OCI-LY7 (cell line): ENCODE measurements at regions not wholly inside any gene's neighbourhood (a gene's known extent, or its start where the extent isn't known, plus 50 kb on each side); places are given as distances from the start of the nearest gene placed in this dataset.

Experiments
- BruUV-seq: library from RNA; stranded (reverse); fragments of 400-500 nt; replicated peaks from 2 replicates; lab custom pipeline; 2021; lab: Mats Ljungman, UMichigan
- CTCF ChIA-PET: fragments of 300-600 bp; sonication (Branson Sonifier 250); formaldehyde crosslinking; loops from one replicate; lab custom pipeline; 2022; ENCODE audit warnings: antibody characterized with exemption; ENCODE audit not compliant: unreplicated experiment; lab: Charles Lee
- POLR2A ChIA-PET: fragments of 300-600 bp; sonication (Branson Sonifier 250); formaldehyde crosslinking; loops from one replicate; lab custom pipeline; 2022; ENCODE audit warnings: antibody characterized with exemption; lab: Charles Lee
- DNase-seq: peaks from one replicate; pipeline ENCODE4 v3.0.0-alpha.2; 2015; ENCODE audit warnings: low spot score
- H2AFZ ChIP-seq: fragments of 200-600 bp; sonication (generic), shearing (Covaris generic); 2 replicates; pipeline ENCODE4 v1.6.1; 2014; ENCODE audit warnings: mild to moderate bottlenecking, antibody characterized with exemption, low read length, moderate library complexity
- H3K27ac ChIP-seq: fragments of 200-600 bp; sonication (generic); 2 replicates; pipeline ENCODE4 v1.5.1; 2014; ENCODE audit warnings: mixed run types, low read depth, mild to moderate bottlenecking, moderate library complexity, low read length, inconsistent platforms; ENCODE audit not compliant: poor library complexity, severe bottlenecking
- H3K36me3 ChIP-seq: fragments of 200-600 bp; sonication (generic); 2 replicates; pipeline ENCODE4 v1.6.1; 2014; ENCODE audit warnings: mild to moderate bottlenecking, antibody characterized with exemption, low read length, moderate library complexity, mixed read lengths; ENCODE audit not compliant: insufficient read depth
- H3K4me1 ChIP-seq: fragments of 200-600 bp; sonication (generic); 2 replicates; pipeline ENCODE4 v1.5.1; 2014; ENCODE audit warnings: mild to moderate bottlenecking, low read length; ENCODE audit not compliant: insufficient read depth, poor library complexity, severe bottlenecking
- H3K4me2 ChIP-seq: fragments of 200-600 bp; sonication (generic); 2 replicates; pipeline ENCODE4 v1.6.1; 2014; ENCODE audit warnings: mild to moderate bottlenecking, low read length
- H3K4me3 ChIP-seq: fragments of 200-600 bp; sonication (generic); 2 replicates; pipeline ENCODE4 v1.5.1; 2014; ENCODE audit warnings: mild to moderate bottlenecking, low read depth, low read length; ENCODE audit not compliant: poor library complexity, severe bottlenecking
- H3K79me2 ChIP-seq: fragments of 200-600 bp; sonication (generic); 2 replicates; pipeline ENCODE4 v1.6.1; 2016; ENCODE audit warnings: low read depth, mild to moderate bottlenecking, low read length, moderate library complexity, mixed read lengths; ENCODE audit not compliant: insufficient read depth
- H3K9me2 ChIP-seq: fragments of 200-600 bp; sonication (generic); 2 replicates; pipeline ENCODE4 v1.6.1; 2016; ENCODE audit warnings: mild to moderate bottlenecking, low read length, mixed read lengths; ENCODE audit not compliant: insufficient read depth
- H3K9me3 ChIP-seq: fragments of 200-600 bp; sonication (generic); 2 replicates; pipeline ENCODE4 v1.6.1; 2014; ENCODE audit warnings: mild to moderate bottlenecking, mixed run types, low read length, mixed read lengths
- H4K20me1 ChIP-seq: fragments of 200-600 bp; sonication (generic); 2 replicates; pipeline ENCODE4 v1.6.1; 2014; ENCODE audit warnings: mild to moderate bottlenecking, antibody characterized with exemption, low read length, moderate library complexity, mixed read lengths; ENCODE audit not compliant: insufficient read depth
- EZH2phosphoT487 ChIP-seq: fragments of 200-600 bp; sonication (generic); IDR thresholded peaks from 2 replicates; pipeline ENCODE4 v1.6.1; 2018; ENCODE audit warnings: low read depth, borderline replicate concordance, mild to moderate bottlenecking, mixed run types, antibody characterized with exemption, low read length, moderate library complexity, mixed read lengths
- intact Hi-C: fragments of 100-400 bp; cut with micrococcal nuclease; formaldehyde crosslinking; loops from one replicate; pipeline ENCODE4 v1.10.0; 2022; ENCODE audit not compliant: unreplicated experiment
- TF ChIP-seq, protein P1 (sequence below): fragments of 200-600 bp; sonication (generic); conservative IDR thresholded peaks from 2 replicates; pipeline ENCODE4 v1.5.1; 2014; ENCODE audit warnings: mild to moderate bottlenecking, antibody characterized with exemption, low read length, moderate library complexity, mixed read lengths

DNA sequence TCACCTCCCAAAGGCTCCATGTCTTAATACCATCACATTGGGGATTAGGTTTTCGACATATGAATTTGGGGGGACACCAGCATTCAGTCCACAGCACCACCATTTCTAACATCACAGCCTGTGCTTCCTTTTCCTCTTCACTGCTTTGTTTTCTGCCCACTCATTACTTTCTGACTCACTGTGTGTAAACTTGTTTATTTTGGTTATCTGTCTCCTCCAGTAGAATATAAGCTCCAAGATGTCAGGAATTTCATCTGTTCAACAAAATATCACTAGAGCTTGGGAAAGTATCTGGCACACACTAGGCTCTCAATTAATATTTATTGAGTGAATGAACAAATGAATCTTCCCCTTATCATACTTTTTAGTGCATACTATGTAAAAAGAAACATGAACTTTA is 152.0 kb downstream of the NUFIP1 start:
- ChIA-PET CTCF (no interaction called here), POLR2A (interaction anchor here (0.6 kb wide), 1 partner anchor 60 kb away, joined by 3 read pairs; no protein-coding TSS in a partner anchor)
- DNase-seq = no peak
- no peak overlapping the region for H3K4me2 ChIP-seq
- intact Hi-C loops = no loop called here
- H3K9me3 ChIP-seq = no peaks in the 10 kb centered on the region
- H2AFZ ChIP-seq = no peak overlapping the region
- no peaks in the 10 kb centered on the region for H3K4me1 ChIP-seq
- H3K9me2 ChIP-seq = no peaks in the 10 kb centered on the region
- TF ChIP-seq, protein P1, sequence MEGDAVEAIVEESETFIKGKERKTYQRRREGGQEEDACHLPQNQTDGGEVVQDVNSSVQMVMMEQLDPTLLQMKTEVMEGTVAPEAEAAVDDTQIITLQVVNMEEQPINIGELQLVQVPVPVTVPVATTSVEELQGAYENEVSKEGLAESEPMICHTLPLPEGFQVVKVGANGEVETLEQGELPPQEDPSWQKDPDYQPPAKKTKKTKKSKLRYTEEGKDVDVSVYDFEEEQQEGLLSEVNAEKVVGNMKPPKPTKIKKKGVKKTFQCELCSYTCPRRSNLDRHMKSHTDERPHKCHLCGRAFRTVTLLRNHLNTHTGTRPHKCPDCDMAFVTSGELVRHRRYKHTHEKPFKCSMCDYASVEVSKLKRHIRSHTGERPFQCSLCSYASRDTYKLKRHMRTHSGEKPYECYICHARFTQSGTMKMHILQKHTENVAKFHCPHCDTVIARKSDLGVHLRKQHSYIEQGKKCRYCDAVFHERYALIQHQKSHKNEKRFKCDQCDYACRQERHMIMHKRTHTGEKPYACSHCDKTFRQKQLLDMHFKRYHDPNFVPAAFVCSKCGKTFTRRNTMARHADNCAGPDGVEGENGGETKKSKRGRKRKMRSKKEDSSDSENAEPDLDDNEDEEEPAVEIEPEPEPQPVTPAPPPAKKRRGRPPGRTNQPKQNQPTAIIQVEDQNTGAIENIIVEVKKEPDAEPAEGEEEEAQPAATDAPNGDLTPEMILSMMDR = no peak
- TF ChIP-seq EZH2phosphoT487 = no peak
- no peaks in the 10 kb centered on the region for H3K36me3 ChIP-seq
- BruUV-seq = no TSS peak
- no peaks in the 10 kb centered on the region for H3K79me2 ChIP-seq
- H3K27ac ChIP-seq = no peak overlapping the region
- no peaks in the 10 kb centered on the region for H4K20me1 ChIP-seq
- H3K4me3 ChIP-seq = no peak overlapping the region

DNA sequence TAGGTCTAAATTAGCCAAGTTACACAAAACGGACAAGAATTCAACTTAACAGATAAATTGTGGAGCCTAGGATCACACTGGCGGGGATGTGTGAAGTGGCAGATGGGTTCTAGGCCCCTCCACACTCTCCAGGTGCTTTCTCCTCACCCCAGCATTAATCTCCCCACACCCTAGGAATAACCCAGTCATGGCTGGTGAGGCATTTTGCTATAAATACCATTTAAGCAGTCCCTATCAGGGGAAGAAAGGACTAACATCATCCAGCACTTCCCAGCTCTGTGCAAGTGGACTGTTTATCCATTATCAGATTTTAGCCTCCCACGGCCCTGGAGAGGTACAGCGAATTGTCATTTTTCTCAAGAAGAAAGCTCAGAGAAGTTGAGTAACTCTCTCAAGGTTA is 154.9 kb downstream of the NUFIP1 start:
- no peaks in the 10 kb centered on the region for H3K9me3 ChIP-seq
- ChIA-PET POLR2A (no interaction called here), CTCF (no interaction called here)
- DNase-seq = no peak
- H3K4me2 ChIP-seq = no peak overlapping the region
- no peak overlapping the region for H3K27ac ChIP-seq
- no peak overlapping the region for H2AFZ ChIP-seq
- H3K4me3 ChIP-seq = no peak overlapping the region
- no TSS peak for BruUV-seq
- intact Hi-C loops = no loop called here
- H3K79me2 ChIP-seq = no peaks in the 10 kb centered on the region
- H3K36me3 ChIP-seq = no peaks in the 10 kb centered on the region
- no peaks in the 10 kb centered on the region for H3K9me2 ChIP-seq
- no peak for TF ChIP-seq EZH2phosphoT487
- TF ChIP-seq, protein P1 = no peak
- no peaks in the 10 kb centered on the region for H4K20me1 ChIP-seq
- H3K4me1 ChIP-seq = no peaks in the 10 kb centered on the region

DNA sequence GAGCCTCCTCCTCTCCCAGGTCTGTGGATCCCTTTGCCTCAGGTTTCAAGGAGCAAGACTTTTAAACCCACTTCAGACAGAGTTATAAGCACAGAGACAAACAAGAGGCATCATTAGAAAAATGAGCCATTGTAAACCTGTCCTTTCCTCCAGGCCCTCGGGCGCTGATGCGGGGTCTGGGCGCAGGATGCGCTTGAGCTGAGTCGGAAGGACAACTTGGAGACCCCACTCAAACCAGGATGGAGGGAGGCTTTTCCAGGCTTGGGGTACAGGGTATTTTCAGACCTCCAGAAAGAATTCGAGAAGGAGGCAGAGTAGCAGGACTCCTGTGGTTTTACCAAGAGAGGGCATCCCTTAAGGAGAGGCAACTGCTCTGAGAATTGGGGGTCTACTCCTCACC is 155.6 kb downstream of the NUFIP1 start:
- CTCF ChIA-PET = no interaction called here
- Histone ChIP-seq H3K27ac (no peak overlapping the region), H3K79me2 (no peaks in the 10 kb centered on the region), H4K20me1 (no peaks in the 10 kb centered on the region), H3K36me3 (no peaks in the 10 kb centered on the region), H3K9me2 (no peaks in the 10 kb centered on the region), H2AFZ (no peak overlapping the region), H3K9me3 (no peaks in the 10 kb centered on the region), H3K4me1 (no peaks in the 10 kb centered on the region), H3K4me3 (no peak overlapping the region), H3K4me2 (no peak overlapping the region)
- intact Hi-C loops = no loop called here
- BruUV-seq = no TSS peak
- POLR2A ChIA-PET = no interaction called here
- DNase-seq = no peak
- TF ChIP-seq, protein P1 = no peak
- no peak for TF ChIP-seq EZH2phosphoT487
